Kidney glomerular epithelial cell (primary cell): ENCODE measurements at regions not wholly inside any gene's neighbourhood (a gene's known extent, or its start where the extent isn't known, plus 50 kb on each side); places are given as distances from the start of the nearest gene placed in this dataset.

ENCODE experiments used
- DNase-seq: peaks from one replicate; lab custom pipeline; 2025; lab: John Stamatoyannopoulos, UW

GRCh38 chr6:48243071-48243470 lies 132.1 kb upstream of the PTCHD4 start:
- DNase-seq: no peak

- no peak for DNase-seq
Observed at GRCh38 chr6:48240287-48240686, 129.3 kb upstream of the PTCHD4 start.

- DNase-seq: no peak
Observed at GRCh38 chr6:48236375-48236774, 125.4 kb upstream of the PTCHD4 start.

GRCh38 chr6:48233063-48233462 lies 122.1 kb upstream of the PTCHD4 start:
- no peak for DNase-seq

- DNase-seq: no peak
Observed at GRCh38 chr6:48229841-48230240, 118.8 kb upstream of the PTCHD4 start.

DNA sequence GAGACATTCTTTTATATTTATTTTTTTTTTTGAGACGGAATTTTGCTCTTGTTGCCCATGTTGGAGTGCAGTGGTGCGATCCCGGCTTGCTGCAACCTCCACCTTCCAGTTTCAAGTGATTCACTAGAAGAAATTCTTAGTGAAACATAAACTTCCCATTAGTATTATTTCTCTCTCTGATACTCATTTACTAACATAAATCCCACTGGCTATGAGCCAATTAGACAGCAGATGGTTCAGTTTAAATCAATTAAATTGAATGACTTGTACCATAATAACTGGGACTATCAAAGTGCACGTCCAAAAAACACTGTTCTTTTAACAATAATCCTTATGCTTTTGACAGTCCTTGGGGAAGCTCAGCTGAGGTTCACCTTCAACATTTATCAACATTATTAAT lies 111.2 kb upstream of the PTCHD4 start:
- DNase-seq: no peak

DNA sequence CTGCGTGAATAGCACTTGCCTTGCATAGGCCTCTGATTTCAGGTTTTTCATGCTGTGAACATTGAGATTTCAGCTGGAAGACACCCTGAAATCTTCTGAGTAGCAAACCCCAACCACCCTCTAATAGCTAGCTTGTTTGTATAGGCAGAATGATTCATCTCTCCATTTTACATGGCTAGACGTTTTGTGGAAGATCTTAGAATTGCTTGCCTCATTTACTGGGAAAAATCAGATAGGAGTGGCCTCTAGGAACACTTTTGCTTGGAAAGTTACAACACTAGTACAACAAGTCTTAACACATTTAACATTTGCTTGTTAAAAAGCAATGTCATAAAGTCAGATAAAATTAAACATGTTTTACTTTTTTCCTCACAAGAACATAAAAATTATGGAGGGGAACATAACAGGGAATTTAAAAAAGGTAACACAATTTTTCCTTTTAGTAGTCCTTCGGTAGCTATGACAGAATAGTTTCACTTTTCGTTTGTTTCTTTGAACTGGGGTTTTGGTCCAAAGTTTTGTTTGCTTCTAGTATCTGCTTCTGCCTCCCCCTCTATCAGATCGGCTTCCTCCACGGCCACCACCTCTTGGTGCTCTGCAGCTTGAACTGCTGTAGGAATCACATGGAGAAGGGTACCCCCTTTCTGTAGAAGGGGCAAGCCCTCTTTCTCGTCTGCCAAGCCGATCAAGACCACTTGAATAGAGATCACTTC lies 102.2 kb upstream of the PTCHD4 start:
- no peak for DNase-seq

GRCh38 chr6:48212501-48212900 lies 101.5 kb upstream of the PTCHD4 start:
- no peak for DNase-seq

- DNase-seq: no peak
Observed at GRCh38 chr6:48206091-48206490, 95.1 kb upstream of the PTCHD4 start.

GRCh38 chr6:48200869-48201390 lies 89.9 kb upstream of the PTCHD4 start:
- no peak for DNase-seq

GRCh38 chr6:48199499-48199898 lies 88.5 kb upstream of the PTCHD4 start:
- no peak for DNase-seq

- DNase-seq: no peak
Observed at GRCh38 chr6:48197941-48198340, 86.9 kb upstream of the PTCHD4 start.

GRCh38 chr6:48194596-48195295 lies 83.7 kb upstream of the PTCHD4 start:
- peak; percentile 24 for DNase-seq

GRCh38 chr6:48188158-48188557 lies 77.2 kb upstream of the PTCHD4 start:
- DNase-seq: no peak

DNA sequence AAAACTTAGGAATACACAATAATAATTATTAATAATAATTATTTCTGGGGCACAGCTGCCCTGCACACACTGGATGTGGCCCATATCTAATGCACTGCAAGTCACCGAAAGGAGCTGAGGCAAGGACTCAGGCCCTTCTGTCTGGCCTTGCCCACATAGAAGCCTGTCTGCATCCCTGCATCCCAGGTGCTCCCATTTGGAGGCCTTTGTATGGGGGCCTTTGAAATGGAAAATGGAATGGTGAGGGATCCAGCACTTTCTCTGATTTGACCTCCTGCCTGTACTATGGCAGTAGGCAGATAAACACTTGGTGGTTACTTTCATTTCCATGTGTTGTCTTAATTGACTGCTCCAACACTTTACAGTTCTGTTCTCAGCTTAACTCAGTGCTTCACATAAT lies 75.7 kb upstream of the PTCHD4 start:
- DNase-seq: no peak

- DNase-seq: no peak
Observed at GRCh38 chr6:48184648-48185047, 73.7 kb upstream of the PTCHD4 start.

GRCh38 chr6:48183811-48184605 lies 73.0 kb upstream of the PTCHD4 start:
- no peak for DNase-seq

- no peak for DNase-seq
Observed at GRCh38 chr6:48183178-48183577, 72.2 kb upstream of the PTCHD4 start.

- DNase-seq: no peak
Observed at GRCh38 chr6:48178700-48179099, 67.7 kb upstream of the PTCHD4 start.

- DNase-seq: no peak
Observed at GRCh38 chr6:48177786-48178185, 66.8 kb upstream of the PTCHD4 start.

DNA sequence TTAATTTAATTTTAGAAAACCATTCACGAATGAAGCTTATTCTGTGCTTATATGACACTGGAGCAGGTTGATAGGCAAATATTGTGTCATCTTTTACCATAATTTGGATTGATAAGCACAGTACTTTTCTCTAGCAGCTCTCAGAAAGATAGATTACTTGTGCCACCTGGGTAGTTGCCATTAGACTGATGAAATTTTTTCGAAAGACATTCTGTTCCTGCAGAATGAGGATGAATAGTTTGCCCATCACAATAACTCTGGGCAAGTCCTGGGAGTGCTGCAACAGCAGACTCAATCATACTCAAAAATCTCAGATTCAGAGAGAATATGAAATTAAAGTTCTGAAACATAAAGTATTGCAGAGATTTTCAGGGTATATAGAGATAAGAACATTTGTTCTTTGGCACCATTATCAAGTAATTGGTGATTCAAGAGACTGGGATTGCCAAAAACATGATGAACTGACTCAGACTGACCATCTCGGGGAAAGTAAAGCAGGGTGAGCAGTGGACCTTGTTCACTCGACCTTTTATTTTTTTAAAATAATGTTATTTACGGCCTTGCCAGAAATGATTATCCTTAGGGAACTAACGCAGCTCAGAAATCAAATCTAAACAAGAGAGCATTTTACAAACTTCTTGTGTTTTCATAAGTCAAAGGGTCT lies 65.8 kb upstream of the PTCHD4 start:
- DNase-seq: no peak

- no peak for DNase-seq
Observed at GRCh38 chr6:48169635-48170034, 58.6 kb upstream of the PTCHD4 start.
